Body of pancreas (tissue), 4 donors: ENCODE measurements at regions not wholly inside any gene's neighbourhood (a gene's known extent, or its start where the extent isn't known, plus 50 kb on each side); places are given as distances from the start of the nearest gene placed in this dataset.

Experiments used
- ATAC-seq: fragments of 150-250 bp; one replicate; pipeline ENCODE4 v1.9.1; 2016
- DNase-seq, 4 donors: peaks; one replicate each; pipeline ENCODE4 v3.0.0-alpha.2; 2019
- H3K27ac ChIP-seq, 4 donors: fragments of 200-600 bp; sonication (generic); 1 replicate in 3 of 4; 2 replicates in 1 of 4; pipeline versions ENCODE4 v1.5.1 to v1.6.1; 2016 to 2019; ENCODE audit warnings: mild to moderate bottlenecking in 1 of 4, mixed read lengths in 1 of 4, moderate library complexity in 1 of 4
- H3K27me3 ChIP-seq, 2 donors: fragments of 200-600 bp; sonication (generic); one replicate each; pipeline ENCODE4 v1.6.0; 2016; ENCODE audit warnings: mild to moderate bottlenecking in 1 of 2
- H3K36me3 ChIP-seq, 2 donors: fragments of 200-600 bp; sonication (generic); replicated peaks in 1 of 2; 2 replicates each; pipeline ENCODE4 v1.5.1; 2016; ENCODE audit warnings: low read depth in 2 of 2; ENCODE audit not compliant: insufficient read depth in 1 of 2
- H3K4me1 ChIP-seq: fragments of 200-600 bp; sonication (generic); one replicate; pipeline ENCODE4 v1.6.0; 2016
- H3K4me3 ChIP-seq, 2 donors: fragments of 200-600 bp; sonication (generic); 1 replicate in 1 of 2; 2 replicates in 1 of 2; pipeline ENCODE4 v1.5.1; 2016 to 2019
- H3K9me3 ChIP-seq, 3 donors: fragments of 200-600 bp; sonication (generic); 1 replicate in 2 of 3; 2 replicates in 1 of 3; pipeline ENCODE4 v1.5.1; 2016
- CTCF ChIP-seq, 7 experiments: fragments of 450-650 bp in 4 of 7; fragments of 200-600 bp in 3 of 7; sonication (generic) in 3 of 7; IDR thresholded peaks; one replicate each; pipeline ENCODE4 v1.5.1; 2016 to 2019; ENCODE audit warnings: antibody characterized with exemption in 7 of 7
- POLR2A ChIP-seq, 3 donors: fragments of 450-650 bp; IDR thresholded peaks; one replicate each; pipeline ENCODE4 v1.6.1; 2016; ENCODE audit warnings: antibody characterized with exemption in 3 of 3, mild to moderate bottlenecking in 2 of 3
- WGBS, 2 donors: methylation state at CpG; one replicate each; pipeline ENCODE4 v1.1.5; 2017; 5-methylcytosine and 5-hydroxymethylcytosine counted together
- intact Hi-C: fragments of 100-400 bp; cut with DNase I; formaldehyde crosslinking; loops from one replicate; pipeline ENCODE4 v1.15.1; 2023

GRCh38 chr16:55001931-55002330 is 71.3 kb downstream of the IRX5 start:
- Histone ChIP-seq H3K27me3 (no peaks in the 10 kb centered on the region), H3K9me3 (no peaks in the 10 kb centered on the region), H3K36me3 (no peaks in the 10 kb centered on the region), H3K4me1 (no peaks in the 10 kb centered on the region), H3K27ac (no peak overlapping the region), H3K4me3 (no peak overlapping the region)
- intact Hi-C loops = no loop called here
- TF ChIP-seq CTCF (IDR thresholded peaks at IDR 0.05) (no peak), POLR2A (IDR thresholded peaks at IDR 0.05) (no peak)
- DNase-seq (no peak), ATAC-seq (no peak)
- 64 to 71% methylated on average over 1 of the region's 1 CpG for WGBS, 2 donors

- H3K27ac ChIP-seq = no peak overlapping the region
- H3K4me1 ChIP-seq = no peaks in the 10 kb centered on the region
- no peaks in the 10 kb centered on the region for H3K36me3 ChIP-seq
- DNase-seq (no peak), ATAC-seq (no peak)
- intact Hi-C loops = no loop called here
- whole genome bisulfite sequencing, 2 donors = 57% methylated on average over 5 of the region's 5 CpGs
- H3K9me3 ChIP-seq = no peaks in the 10 kb centered on the region
- H3K4me3 ChIP-seq = no peak overlapping the region
- H3K27me3 ChIP-seq = no peaks in the 10 kb centered on the region
- TF ChIP-seq CTCF (IDR thresholded peaks at IDR 0.05) (no peak), POLR2A (IDR thresholded peaks at IDR 0.05) (no peak)
Measured at GRCh38 chr16:55002419-55002818, 71.8 kb downstream of the IRX5 start.

- H3K27me3 ChIP-seq = no peaks in the 10 kb centered on the region
- no peak overlapping the region for H3K4me3 ChIP-seq
- TF ChIP-seq POLR2A (IDR thresholded peaks at IDR 0.05) = no peak
- no peak for TF ChIP-seq CTCF (IDR thresholded peaks at IDR 0.05)
- no peaks in the 10 kb centered on the region for H3K36me3 ChIP-seq
- H3K4me1 ChIP-seq = no peaks in the 10 kb centered on the region
- intact Hi-C loops = no loop called here
- DNase-seq (no peak), ATAC-seq (no peak)
- no peaks in the 10 kb centered on the region for H3K9me3 ChIP-seq
- H3K27ac ChIP-seq = no peak overlapping the region
- 47 to 48% methylated on average over 2 of the region's 2 CpGs for WGBS, 2 donors
Measured at GRCh38 chr16:55003306-55003705, 72.6 kb downstream of the IRX5 start.

- ATAC-seq (no peak), DNase-seq (no peak)
- H3K27me3 ChIP-seq = no peaks in the 10 kb centered on the region
- 76 to 79% methylated on average over 12 of the region's 12 CpGs for WGBS, 2 donors
- intact Hi-C loops = no loop called here
- TF ChIP-seq POLR2A (IDR thresholded peaks at IDR 0.05) = no peak
- TF ChIP-seq CTCF (IDR thresholded peaks at IDR 0.05) = no peak
- no peaks in the 10 kb centered on the region for H3K36me3 ChIP-seq
- H3K4me1 ChIP-seq = no peaks in the 10 kb centered on the region
- H3K27ac ChIP-seq = no peak overlapping the region
- H3K9me3 ChIP-seq = no peaks in the 10 kb centered on the region
- H3K4me3 ChIP-seq = no peak overlapping the region
Measured at GRCh38 chr16:55003916-55004315, 73.3 kb downstream of the IRX5 start.

- ATAC-seq (no peak), DNase-seq (no peak)
- Histone ChIP-seq H3K9me3 (no peaks in the 10 kb centered on the region), H3K27me3 (no peaks in the 10 kb centered on the region), H3K4me1 (no peaks in the 10 kb centered on the region), H3K36me3 (no peaks in the 10 kb centered on the region), H3K27ac (no peak overlapping the region), H3K4me3 (no peak overlapping the region)
- TF ChIP-seq CTCF (IDR thresholded peaks at IDR 0.05) = no peak
- TF ChIP-seq POLR2A (IDR thresholded peaks at IDR 0.05) = no peak
- intact Hi-C loops = no loop called here
- WGBS, 2 donors = 68 to 70% methylated on average over 8 of the region's 8 CpGs
Measured at GRCh38 chr16:55007504-55007903, 76.8 kb downstream of the IRX5 start.
